SK-N-SH (cell line): ENCODE measurements at regions not wholly inside any gene's neighbourhood (a gene's known extent, or its start where the extent isn't known, plus 50 kb on each side); places are given as distances from the start of the nearest gene placed in this dataset.

Experiments used
- CTCF ChIA-PET: fragments of 300-600, 350-600 bp; formaldehyde crosslinking; extraction: SDS; loops from one replicate; lab custom pipeline; 2021; lab: Yijun Ruan, JAX
- POLR2A ChIA-PET: fragments of 350-600 bp; sonication (Branson Sonifier 250); formaldehyde crosslinking; extraction: SDS; loops from one replicate; lab custom pipeline; 2020; ENCODE audit warnings: antibody characterized with exemption, inconsistent platforms; lab: Yijun Ruan, JAX
- DNase-seq: peaks from one replicate; pipeline ENCODE4 v3.0.0; 2012
- H2AFZ ChIP-seq: fragments of 200-600 bp; sonication (generic); 2 replicates; pipeline ENCODE4 v1.8.1; 2016; ENCODE audit warnings: antibody characterized with exemption, mild to moderate bottlenecking, low read depth
- H3F3A ChIP-seq: fragments of 200-600 bp; sonication (generic); replicated peaks from 2 replicates; pipeline ENCODE3; 2016; ENCODE audit warnings: antibody characterized with exemption, mild to moderate bottlenecking; ENCODE audit not compliant: insufficient read depth
- H3K27ac ChIP-seq, 2 experiments: fragments of 200-500 bp in 1 of 2; fragments of 200-600 bp in 1 of 2; sonication (Bioruptor generic) in 1 of 2; sonication (generic), shearing (Covaris generic) in 1 of 2; 2 replicates each; pipeline versions ENCODE4 v1.5.1 to v1.6.1; 2014 to 2016; ENCODE audit warnings: low read depth in 2 of 2, inconsistent platforms in 1 of 2, low read length in 1 of 2, mild to moderate bottlenecking in 1 of 2, mixed read lengths in 1 of 2
- H3K27me3 ChIP-seq: fragments of 200-600 bp; sonication (generic), shearing (Covaris generic); 2 replicates; pipeline ENCODE4 v1.6.1; 2016; ENCODE audit warnings: mixed run types; ENCODE audit not compliant: insufficient read depth
- H3K36me3 ChIP-seq, 2 experiments: fragments of 200-500 bp in 1 of 2; fragments of 200-600 bp in 1 of 2; sonication (Bioruptor generic) in 1 of 2; sonication (generic) in 1 of 2; replicated peaks in 1 of 2; 2 replicates each; pipeline versions ENCODE3 to v1.5.1; 2014 to 2016; ENCODE audit warnings: low read length in 1 of 2, mild to moderate bottlenecking in 1 of 2; ENCODE audit not compliant: insufficient read depth in 2 of 2, control insufficient read depth in 1 of 2
- H3K4me1 ChIP-seq, 2 experiments: fragments of 200-500 bp in 1 of 2; fragments of 200-600 bp in 1 of 2; sonication (Bioruptor generic) in 1 of 2; sonication (generic), shearing (Covaris generic) in 1 of 2; 2 replicates each; pipeline versions ENCODE4 v1.5.1 to v1.6.1; 2014 to 2016; ENCODE audit warnings: low read depth in 1 of 2, low read length in 1 of 2, mixed run types in 1 of 2; ENCODE audit not compliant: insufficient read depth in 2 of 2, control insufficient read depth in 1 of 2
- H3K4me2 ChIP-seq: fragments of 200-600 bp; sonication (generic), shearing (Covaris generic); 2 replicates; pipeline ENCODE4 v1.6.1; 2017; ENCODE audit warnings: mixed run types
- H3K4me3 ChIP-seq, 2 experiments: fragments of 200-500 bp in 1 of 2; fragments of 200-600 bp in 1 of 2; sonication (Bioruptor generic) in 1 of 2; sonication (generic), shearing (Covaris generic) in 1 of 2; 2 replicates each; pipeline versions ENCODE4 v1.5.1 to v1.8.1; 2014 to 2016; ENCODE audit warnings: low read depth in 2 of 2, inconsistent platforms in 1 of 2, low read length in 1 of 2, mild to moderate bottlenecking in 1 of 2, mixed read lengths in 1 of 2, moderate library complexity in 1 of 2
- H3K79me2 ChIP-seq: fragments of 200-600 bp; sonication (generic); 2 replicates; pipeline ENCODE4 v1.8.1; 2017; ENCODE audit warnings: mild to moderate bottlenecking; ENCODE audit not compliant: insufficient read depth
- H3K9ac ChIP-seq: fragments of 200-600 bp; sonication (generic); 2 replicates; pipeline ENCODE4 v1.6.1; 2017; ENCODE audit warnings: mixed run types
- H3K9me2 ChIP-seq: fragments of 200-600 bp; sonication (generic); 2 replicates; pipeline ENCODE4 v1.6.1; 2017; ENCODE audit warnings: mixed run types
- H3K9me3 ChIP-seq: fragments of 200-600 bp; sonication (generic); 2 replicates; pipeline ENCODE4 v1.6.1; 2017; ENCODE audit warnings: mixed run types, mild to moderate bottlenecking, moderate library complexity
- H4K20me1 ChIP-seq: fragments of 200-600 bp; sonication (generic); 2 replicates; pipeline ENCODE4 v1.6.1; 2017; ENCODE audit warnings: mild to moderate bottlenecking, mixed run types; ENCODE audit not compliant: insufficient read depth
- ELF1 ChIP-seq: IDR thresholded peaks from 2 replicates; pipeline ENCODE4 v1.4.0; 2012
- EZH2phosphoT487 ChIP-seq: fragments of 200-600 bp; sonication (generic); IDR thresholded peaks from 2 replicates; pipeline ENCODE4 v1.6.1; 2017; ENCODE audit warnings: low read depth, mixed run types, mild to moderate bottlenecking, antibody characterized with exemption, moderate library complexity, borderline replicate concordance
- FOSL2 ChIP-seq: IDR thresholded peaks from 2 replicates; pipeline ENCODE4 v1.4.0; 2012; ENCODE audit warnings: low read depth, mild to moderate bottlenecking, moderate library complexity, borderline replicate concordance
- FOXJ3 ChIP-seq: sonication (generic); formaldehyde crosslinking; IDR thresholded peaks from 2 replicates; pipeline ENCODE4 v1.5.1; 2020; ENCODE audit warnings: mild to moderate bottlenecking, missing genetic modification reagents
- FOXM1 ChIP-seq: IDR thresholded peaks from 2 replicates; pipeline ENCODE4 v1.4.0; 2012; ENCODE audit warnings: low read depth, mild to moderate bottlenecking
- JUND ChIP-seq: IDR thresholded peaks from 2 replicates; pipeline ENCODE4 v1.4.0; 2012
- MEF2A ChIP-seq: IDR thresholded peaks from 2 replicates; pipeline ENCODE4 v1.4.0; 2012; ENCODE audit warnings: low read depth, borderline replicate concordance
- MXI1 ChIP-seq: IDR thresholded peaks from 2 replicates; pipeline ENCODE4 v1.6.1; 2012; ENCODE audit warnings: mild to moderate bottlenecking, low read depth, low read length, improper control_type of control experiment
- NRF1 ChIP-seq: IDR thresholded peaks from 2 replicates; pipeline ENCODE4 v1.6.1; 2012; ENCODE audit warnings: low read depth, mild to moderate bottlenecking, low read length
- POLR2AphosphoS5 ChIP-seq: IDR thresholded peaks from 2 replicates; pipeline ENCODE4 v1.6.1; 2012; ENCODE audit warnings: low read depth, low read length
- RAD21 ChIP-seq: IDR thresholded peaks from 2 replicates; pipeline ENCODE4 v1.6.1; 2012; ENCODE audit warnings: mild to moderate bottlenecking, low read length
- RCOR1 ChIP-seq: fragments of 150-350 bp; IDR thresholded peaks from 2 replicates; pipeline ENCODE4 v1.6.1; 2017; ENCODE audit warnings: antibody characterized with exemption, low read length
- SIN3A ChIP-seq: IDR thresholded peaks from 2 replicates; pipeline ENCODE4 v1.6.1; 2012; ENCODE audit warnings: low read depth, mild to moderate bottlenecking, low read length, moderate library complexity, borderline replicate concordance
- TCF12 ChIP-seq: IDR thresholded peaks from 2 replicates; pipeline ENCODE4 v1.4.0; 2012
- TEAD4 ChIP-seq: IDR thresholded peaks from 2 replicates; pipeline ENCODE4 v1.4.0; 2012; ENCODE audit warnings: mild to moderate bottlenecking, borderline replicate concordance; ENCODE audit not compliant: insufficient read depth
- YY1 ChIP-seq: IDR thresholded peaks from 2 replicates; pipeline ENCODE4 v1.4.0; 2012; ENCODE audit warnings: low read depth, mild to moderate bottlenecking
- WGBS: methylation state at CpG from one replicate; pipeline ENCODE4 v1.1.6; 2017; ENCODE audit warnings: low lambda C conversion rate; 5-methylcytosine and 5-hydroxymethylcytosine counted together
- TF ChIP-seq, protein P1 (sequence below): fragments of 200-600 bp; sonication (generic); IDR thresholded peaks from 2 replicates; pipeline ENCODE4 v1.6.1; 2017; ENCODE audit warnings: antibody characterized with exemption, mild to moderate bottlenecking, moderate library complexity
- TF ChIP-seq, protein P2 (sequence below): IDR thresholded peaks from 2 replicates; pipeline ENCODE4 v1.4.0; 2012; ENCODE audit warnings: low read depth, borderline replicate concordance
- TF ChIP-seq, protein P3 (sequence below): fragments of 150-350 bp; IDR thresholded peaks from 2 replicates; pipeline ENCODE4 v1.6.1; 2017; ENCODE audit warnings: antibody characterized with exemption, low read length, low read depth, borderline replicate concordance
- TF ChIP-seq, protein P4 (sequence below): IDR thresholded peaks from 2 replicates; pipeline ENCODE4 v1.4.0; 2012; ENCODE audit warnings: low read depth, borderline replicate concordance

DNA sequence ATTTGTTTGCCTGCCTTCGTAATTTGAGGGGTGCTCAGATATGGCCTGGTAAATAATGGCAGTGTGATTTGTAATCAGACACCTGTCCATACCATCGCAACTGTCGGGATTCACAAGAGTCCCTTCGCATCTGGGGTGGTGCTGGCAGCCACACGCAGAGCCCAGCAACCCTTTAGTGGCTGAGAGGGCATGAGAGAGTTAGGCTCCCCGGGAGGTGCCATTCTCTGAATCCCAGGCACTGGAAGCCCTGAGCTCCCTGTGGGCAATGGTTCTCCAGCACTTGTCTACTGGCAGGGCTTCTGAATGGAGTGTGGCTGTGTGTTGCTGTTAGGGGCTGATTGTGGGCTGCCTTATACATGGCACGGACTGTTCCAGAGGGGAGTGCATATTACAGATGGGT is 230.1 kb downstream of the EBLN2 start:
- Histone ChIP-seq H3K4me3 (no peak overlapping the region), H3K36me3 (no peaks in the 10 kb centered on the region), H3K9me2 (no peaks in the 10 kb centered on the region), H3K27ac (no peak overlapping the region), H3K4me1 (no peaks in the 10 kb centered on the region), H3K9ac (no peak overlapping the region), H2AFZ (no peak overlapping the region), H3F3A (no peaks in the 10 kb centered on the region), H3K79me2 (no peaks in the 10 kb centered on the region), H3K4me2 (no peak overlapping the region), H4K20me1 (no peaks in the 10 kb centered on the region), H3K27me3 (no peaks in the 10 kb centered on the region; the same call in 1 of the 2 replicates), H3K9me3 (no peaks in the 10 kb centered on the region)
- no peak for TF ChIP-seq EZH2phosphoT487
- TF ChIP-seq SIN3A: no peak
- TF ChIP-seq NRF1: no peak
- TF ChIP-seq, protein P1, sequence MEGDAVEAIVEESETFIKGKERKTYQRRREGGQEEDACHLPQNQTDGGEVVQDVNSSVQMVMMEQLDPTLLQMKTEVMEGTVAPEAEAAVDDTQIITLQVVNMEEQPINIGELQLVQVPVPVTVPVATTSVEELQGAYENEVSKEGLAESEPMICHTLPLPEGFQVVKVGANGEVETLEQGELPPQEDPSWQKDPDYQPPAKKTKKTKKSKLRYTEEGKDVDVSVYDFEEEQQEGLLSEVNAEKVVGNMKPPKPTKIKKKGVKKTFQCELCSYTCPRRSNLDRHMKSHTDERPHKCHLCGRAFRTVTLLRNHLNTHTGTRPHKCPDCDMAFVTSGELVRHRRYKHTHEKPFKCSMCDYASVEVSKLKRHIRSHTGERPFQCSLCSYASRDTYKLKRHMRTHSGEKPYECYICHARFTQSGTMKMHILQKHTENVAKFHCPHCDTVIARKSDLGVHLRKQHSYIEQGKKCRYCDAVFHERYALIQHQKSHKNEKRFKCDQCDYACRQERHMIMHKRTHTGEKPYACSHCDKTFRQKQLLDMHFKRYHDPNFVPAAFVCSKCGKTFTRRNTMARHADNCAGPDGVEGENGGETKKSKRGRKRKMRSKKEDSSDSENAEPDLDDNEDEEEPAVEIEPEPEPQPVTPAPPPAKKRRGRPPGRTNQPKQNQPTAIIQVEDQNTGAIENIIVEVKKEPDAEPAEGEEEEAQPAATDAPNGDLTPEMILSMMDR: no peak
- TF ChIP-seq TEAD4: no peak
- no peak for TF ChIP-seq RCOR1
- no peak for TF ChIP-seq FOXM1
- TF ChIP-seq YY1: no peak
- TF ChIP-seq RAD21: no peak
- TF ChIP-seq MEF2A: no peak
- no peak for TF ChIP-seq MXI1
- TF ChIP-seq POLR2AphosphoS5: no peak
- TF ChIP-seq, protein P2, sequence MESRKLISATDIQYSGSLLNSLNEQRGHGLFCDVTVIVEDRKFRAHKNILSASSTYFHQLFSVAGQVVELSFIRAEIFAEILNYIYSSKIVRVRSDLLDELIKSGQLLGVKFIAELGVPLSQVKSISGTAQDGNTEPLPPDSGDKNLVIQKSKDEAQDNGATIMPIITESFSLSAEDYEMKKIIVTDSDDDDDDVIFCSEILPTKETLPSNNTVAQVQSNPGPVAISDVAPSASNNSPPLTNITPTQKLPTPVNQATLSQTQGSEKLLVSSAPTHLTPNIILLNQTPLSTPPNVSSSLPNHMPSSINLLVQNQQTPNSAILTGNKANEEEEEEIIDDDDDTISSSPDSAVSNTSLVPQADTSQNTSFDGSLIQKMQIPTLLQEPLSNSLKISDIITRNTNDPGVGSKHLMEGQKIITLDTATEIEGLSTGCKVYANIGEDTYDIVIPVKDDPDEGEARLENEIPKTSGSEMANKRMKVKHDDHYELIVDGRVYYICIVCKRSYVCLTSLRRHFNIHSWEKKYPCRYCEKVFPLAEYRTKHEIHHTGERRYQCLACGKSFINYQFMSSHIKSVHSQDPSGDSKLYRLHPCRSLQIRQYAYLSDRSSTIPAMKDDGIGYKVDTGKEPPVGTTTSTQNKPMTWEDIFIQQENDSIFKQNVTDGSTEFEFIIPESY: no peak
- TF ChIP-seq JUND: no peak
- no peak for TF ChIP-seq TCF12
- TF ChIP-seq, protein P3, sequence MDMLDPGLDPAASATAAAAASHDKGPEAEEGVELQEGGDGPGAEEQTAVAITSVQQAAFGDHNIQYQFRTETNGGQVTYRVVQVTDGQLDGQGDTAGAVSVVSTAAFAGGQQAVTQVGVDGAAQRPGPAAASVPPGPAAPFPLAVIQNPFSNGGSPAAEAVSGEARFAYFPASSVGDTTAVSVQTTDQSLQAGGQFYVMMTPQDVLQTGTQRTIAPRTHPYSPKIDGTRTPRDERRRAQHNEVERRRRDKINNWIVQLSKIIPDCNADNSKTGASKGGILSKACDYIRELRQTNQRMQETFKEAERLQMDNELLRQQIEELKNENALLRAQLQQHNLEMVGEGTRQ: no peak
- TF ChIP-seq FOSL2: no peak
- TF ChIP-seq ELF1: no peak
- no peak for TF ChIP-seq FOXJ3 (CRISPR knock-in tag)
- TF ChIP-seq, protein P4, sequence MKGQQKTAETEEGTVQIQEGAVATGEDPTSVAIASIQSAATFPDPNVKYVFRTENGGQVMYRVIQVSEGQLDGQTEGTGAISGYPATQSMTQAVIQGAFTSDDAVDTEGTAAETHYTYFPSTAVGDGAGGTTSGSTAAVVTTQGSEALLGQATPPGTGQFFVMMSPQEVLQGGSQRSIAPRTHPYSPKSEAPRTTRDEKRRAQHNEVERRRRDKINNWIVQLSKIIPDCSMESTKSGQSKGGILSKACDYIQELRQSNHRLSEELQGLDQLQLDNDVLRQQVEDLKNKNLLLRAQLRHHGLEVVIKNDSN: no peak
- no peak for DNase-seq
- ChIA-PET POLR2A (no interaction called here), CTCF (no interaction called here)
- 60% methylated on average over 7 of the region's 7 CpGs for WGBS
